NB4 (cell line): ENCODE measurements at regions not wholly inside any gene's neighbourhood (a gene's known extent, or its start where the extent isn't known, plus 50 kb on each side); places are given as distances from the start of the nearest gene placed in this dataset.

Experiments used
- CTCF ChIP-seq: IDR thresholded peaks from one replicate; pipeline ENCODE4 v1.5.1; 2012; ENCODE audit warnings: low read depth, low read length
- MAX ChIP-seq: IDR thresholded peaks from 2 replicates; pipeline ENCODE4 v1.6.1; 2011; ENCODE audit warnings: low read depth, low read length

- TF ChIP-seq CTCF (no peak), MAX (no peak)
These were observed 82.9 kb downstream of the PYDC2 start for GRCh38 chr3:191543897-191544296.
